CD4-positive, alpha-beta T cell (primary cell): ENCODE measurements at regions not wholly inside any gene's neighbourhood (a gene's known extent, or its start where the extent isn't known, plus 50 kb on each side); places are given as distances from the start of the nearest gene placed in this dataset.

Experiments used
- ATAC-seq: fragments of 200-7000 bp; cut with Tn5 transposase; one replicate; pipeline ENCODE4 v1.10.0; 2022; ENCODE audit warnings: mild to moderate bottlenecking; ENCODE audit not compliant: poor library complexity
- CTCF ChIA-PET: fragments of 350-600 bp; sonication (Branson Sonifier 250); formaldehyde crosslinking; loops from one replicate; lab custom pipeline; 2021; ENCODE audit warnings: antibody characterized with exemption, inconsistent platforms; lab: Charles Lee
- POLR2A ChIA-PET: fragments of 350-600 bp; sonication (Branson Sonifier 250); formaldehyde crosslinking; loops from one replicate; lab custom pipeline; 2021; ENCODE audit warnings: antibody characterized with exemption, inconsistent platforms; lab: Charles Lee
- DNase-seq, 14 experiments: peaks; one replicate each; pipeline ENCODE4 v3.0.0-alpha.2; 2013 to 2020; ENCODE audit warnings: mixed read lengths in 2 of 14
- H3K27ac ChIP-seq, 2 donors: one replicate each; pipeline versions ENCODE4 v1.5.1 to v1.7.0; 2013; ENCODE audit warnings: low read length in 2 of 2, low read depth in 1 of 2, mild to moderate bottlenecking in 1 of 2
- H3K27me3 ChIP-seq, 2 experiments: 1 replicate in 1 of 2; 2 replicates in 1 of 2; pipeline versions ENCODE4 v1.6.1 to v1.7.0; 2013; ENCODE audit warnings: low read length in 2 of 2, control low read depth in 1 of 2, mild to moderate bottlenecking in 1 of 2, moderate library complexity in 1 of 2; ENCODE audit not compliant: insufficient read depth in 2 of 2, control insufficient read depth in 1 of 2
- H3K36me3 ChIP-seq: one replicate; pipeline ENCODE4 v1.6.1; 2013; ENCODE audit warnings: low read length, control low read depth; ENCODE audit not compliant: insufficient read depth
- H3K4me1 ChIP-seq: one replicate; pipeline ENCODE4 v1.6.1; 2013; ENCODE audit warnings: low read length, control low read depth; ENCODE audit not compliant: insufficient read depth
- H3K4me3 ChIP-seq: one replicate; pipeline ENCODE4 v1.5.1; 2013; ENCODE audit warnings: mild to moderate bottlenecking, low read length, moderate library complexity
- H3K9me3 ChIP-seq, 2 experiments: 1 replicate in 1 of 2; 2 replicates in 1 of 2; pipeline versions ENCODE4 v1.6.1 to v1.7.0; 2013; ENCODE audit warnings: low read length in 2 of 2, mild to moderate bottlenecking in 2 of 2, control low read depth in 1 of 2, moderate library complexity in 1 of 2; ENCODE audit not compliant: control insufficient read depth in 1 of 2, insufficient read depth in 1 of 2
- H3K27ac Mint-ChIP-seq: one replicate; pipeline ENCODE4 v1.8.0; 2020; ENCODE audit warnings: mixed read lengths
- H3K27me3 Mint-ChIP-seq: one replicate; pipeline ENCODE4 v1.8.0; 2021; ENCODE audit warnings: mixed read lengths
- H3K36me3 Mint-ChIP-seq: one replicate; pipeline ENCODE4 v1.8.0; 2021; ENCODE audit warnings: low read depth, mixed read lengths
- H3K4me1 Mint-ChIP-seq: one replicate; pipeline ENCODE4 v1.8.0; 2021; ENCODE audit warnings: low read depth, mixed read lengths
- H3K4me3 Mint-ChIP-seq: one replicate; pipeline ENCODE4 v1.8.0; 2020; ENCODE audit warnings: mild to moderate bottlenecking, mixed read lengths
- H3K9me3 Mint-ChIP-seq: one replicate; pipeline ENCODE4 v1.8.0; 2020; ENCODE audit warnings: mixed read lengths
- CTCF ChIP-seq: fragments of 200-600 bp; IDR thresholded peaks from one replicate; pipeline ENCODE4 v1.8.0; 2022; ENCODE audit warnings: antibody characterized with exemption, mild to moderate bottlenecking
- intact Hi-C, 2 experiments: fragments of 100-400 bp; cut with DNase I in 1 of 2; cut with micrococcal nuclease in 1 of 2; formaldehyde crosslinking; loops; one replicate each; pipeline versions ENCODE4 v1.15.1 to v1.9.0; 2023 to 2025; cut with DNase I, micrococcal nuclease

DNA sequence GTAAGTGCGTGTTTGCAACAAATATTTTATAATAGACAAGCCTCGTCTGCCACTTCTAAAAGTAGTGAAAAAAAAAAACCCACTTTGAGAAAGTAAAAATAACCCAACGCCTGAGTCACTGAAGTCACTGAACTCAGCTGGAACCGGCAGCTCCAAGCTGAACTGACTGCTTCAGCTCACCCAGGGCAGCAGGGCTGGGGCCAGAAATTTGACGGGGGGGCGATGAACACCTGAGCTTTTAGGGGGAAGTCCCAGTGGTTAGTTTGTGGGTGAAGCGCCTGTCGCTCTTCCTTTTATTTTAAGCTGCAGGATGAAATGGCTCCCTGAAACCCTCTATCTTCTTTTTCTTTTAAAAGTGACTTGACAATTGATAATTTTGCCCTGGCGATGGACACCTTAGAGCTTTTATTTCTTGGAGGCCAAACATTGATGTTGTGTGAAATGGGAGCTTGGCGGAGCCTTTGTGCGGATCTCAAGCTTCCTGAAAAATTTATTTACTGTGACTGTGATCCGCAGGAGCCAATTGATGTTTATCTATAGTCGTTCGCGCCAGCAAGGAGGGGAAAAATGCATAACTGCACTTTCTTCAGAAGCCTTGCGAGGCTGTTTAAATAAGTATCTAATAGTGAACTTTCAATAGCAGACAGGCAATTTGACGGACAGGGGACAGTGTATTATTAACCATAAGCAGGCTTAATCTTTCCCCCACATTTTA lies 173.2 kb upstream of the MYL2 start:
- no peaks in the 10 kb centered on the region for H3K9me3 Mint-ChIP-seq
- H3K4me3 ChIP-seq: no peak overlapping the region
- TF ChIP-seq CTCF: no peak
- H3K4me1 ChIP-seq: peaks cover 20% of the 10 kb centered on the region
- no peaks in the 10 kb centered on the region for H3K9me3 ChIP-seq
- POLR2A ChIA-PET: interaction anchor here (0.7 to 1.3 kb wide), 3 partner anchors 26 to 38 kb away, joined by 3 to 5 read pairs (median 3); no protein-coding TSS in a partner anchor
- no peaks in the 10 kb centered on the region for H3K27me3 Mint-ChIP-seq
- H3K36me3 ChIP-seq: no peaks in the 10 kb centered on the region
- peak overlapping the region; percentile 10 for H3K27ac Mint-ChIP-seq
- no peak overlapping the region for H3K27ac ChIP-seq
- peaks cover 0 to 5% of the 10 kb centered on the region in 2 experiments for H3K27me3 ChIP-seq
- peak overlapping the region; percentile 48 for H3K4me3 Mint-ChIP-seq
- CTCF ChIA-PET: interaction anchor here (0.7 to 1.1 kb wide), 2 partner anchors 61 to 116 kb away, joined by 3 read pairs; no protein-coding TSS in a partner anchor
- intact Hi-C loops: no loop called here
- peak in 10 of 14 experiments; percentile 9 to 62 (median 26) for DNase-seq
- ATAC-seq: peak; percentile 56
- H3K36me3 Mint-ChIP-seq: no peaks in the 10 kb centered on the region
- peaks cover 32% of the 10 kb centered on the region for H3K4me1 Mint-ChIP-seq

- Histone ChIP-seq H3K4me3 (no peak overlapping the region), H3K9me3 (no peaks in the 10 kb centered on the region), H3K36me3 (no peaks in the 10 kb centered on the region), H3K27me3 (peaks cover 0 to 5% of the 10 kb centered on the region in 2 experiments), H3K4me1 (peaks cover 20% of the 10 kb centered on the region), H3K27ac (no peak overlapping the region)
- H3K4me3 Mint-ChIP-seq: no peak overlapping the region
- TF ChIP-seq CTCF: no peak
- H3K9me3 Mint-ChIP-seq: no peaks in the 10 kb centered on the region
- DNase-seq (no peak), ATAC-seq (no peak)
- no peaks in the 10 kb centered on the region for H3K36me3 Mint-ChIP-seq
- ChIA-PET POLR2A (no interaction called here), CTCF (no interaction called here)
- intact Hi-C loops: no loop called here
- no peaks in the 10 kb centered on the region for H3K27me3 Mint-ChIP-seq
- no peak overlapping the region for H3K27ac Mint-ChIP-seq
- peaks cover 32% of the 10 kb centered on the region for H3K4me1 Mint-ChIP-seq
These were observed 170.7 kb upstream of the MYL2 start for GRCh38 chr12:111091051-111091450.

- no peaks in the 10 kb centered on the region for H3K9me3 Mint-ChIP-seq
- intact Hi-C loops: no loop called here
- H3K4me3 Mint-ChIP-seq: no peak overlapping the region
- no peak for ATAC-seq
- H3K9me3 ChIP-seq: no peaks in the 10 kb centered on the region
- peaks cover 19% of the 10 kb centered on the region for H3K4me1 ChIP-seq
- POLR2A ChIA-PET: no interaction called here
- no peaks in the 10 kb centered on the region for H3K27me3 Mint-ChIP-seq
- H3K27ac Mint-ChIP-seq: no peak overlapping the region
- no peaks in the 10 kb centered on the region for H3K36me3 Mint-ChIP-seq
- no peak for DNase-seq
- TF ChIP-seq CTCF: no peak
- no peak overlapping the region for H3K4me3 ChIP-seq
- CTCF ChIA-PET: no interaction called here
- no peaks in the 10 kb centered on the region for H3K36me3 ChIP-seq
- peaks cover 32% of the 10 kb centered on the region for H3K4me1 Mint-ChIP-seq
- H3K27me3 ChIP-seq: peaks cover 0 to 1% of the 10 kb centered on the region in 2 experiments
- H3K27ac ChIP-seq: no peak overlapping the region
These were observed 169.2 kb upstream of the MYL2 start for GRCh38 chr12:111089616-111090015.
